ENCODE measurements at regions not wholly inside any gene's neighbourhood (a gene's known extent, or its start where the extent isn't known, plus 50 kb on each side); places are given as distances from the start of the nearest gene placed in this dataset.

GRCh38 chr1:55386456-55386855, 171.3 kb upstream of the USP24 start:
- TF ChIP-seq ZNF274 (IDR thresholded peaks at IDR 0.05; ENCODE audit: low read depth, low read length) (no peak), YY1 (IDR thresholded peaks at IDR 0.05; ENCODE audit: insufficient read depth, insufficient read length) (no peak)

All from NT2/D1 (cell line).